ENCODE measurements at regions not wholly inside any gene's neighbourhood (a gene's known extent, or its start where the extent isn't known, plus 50 kb on each side); places are given as distances from the start of the nearest gene placed in this dataset.

DNA sequence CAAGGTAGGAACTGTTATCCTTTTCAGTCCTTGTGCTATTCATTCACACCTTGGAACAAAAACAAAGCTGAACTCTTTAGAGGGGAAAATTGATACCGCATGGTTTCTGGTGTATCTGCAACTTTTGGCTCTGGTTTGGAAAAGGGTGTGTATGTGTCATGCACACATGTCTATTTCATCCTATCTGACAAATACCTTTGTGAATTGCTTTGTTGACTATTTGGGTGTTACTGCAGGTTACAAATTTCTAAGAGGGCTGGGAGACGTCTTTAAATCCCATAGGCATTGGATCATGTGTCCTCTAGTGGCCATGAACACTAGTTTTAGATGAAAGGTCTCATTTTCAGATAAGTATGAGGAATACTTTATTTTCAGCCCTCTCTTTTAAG lies 59.9 kb upstream of the IFNG-AS1 start:
- Mint-ChIP-seq H3K4me1 (peaks cover 9% of the 10 kb centered on the region), H3K27ac (no peak overlapping the region), H3K9me3 (ENCODE audit: low read depth) (no peaks in the 10 kb centered on the region), H3K36me3 (ENCODE audit: low read depth) (no peaks in the 10 kb centered on the region), H3K27me3 (no peaks in the 10 kb centered on the region), H3K4me3 (no peak overlapping the region)
- DNase-seq (no peak), ATAC-seq (no peak)
- POLR2A ChIA-PET = no interaction called here
- CTCF ChIA-PET = no interaction called here
- intact Hi-C loops (cut with DNase I, micrococcal nuclease) = no loop called here

- no peak for DNase-seq
- Mint-ChIP-seq H3K9me3 (ENCODE audit: low read depth) (no peaks in the 10 kb centered on the region), H3K4me1 (peaks cover under 1% of the 10 kb centered on the region), H3K27ac (no peak overlapping the region), H3K27me3 (peaks cover 2% of the 10 kb centered on the region), H3K36me3 (ENCODE audit: low read depth) (no peaks in the 10 kb centered on the region), H3K4me3 (no peak overlapping the region)
- POLR2A ChIA-PET = no interaction called here
- no peak for ATAC-seq
- CTCF ChIA-PET = interaction anchor here (4.4 kb wide), 1 partner anchor 581 kb away, joined by 23 read pairs; no protein-coding TSS in a partner anchor
- intact Hi-C loops (cut with DNase I, micrococcal nuclease) = no loop called here
Observed at GRCh38 chr12:67937822-67938221, 51.4 kb upstream of the IFNG-AS1 start.

Data from activated CD4-positive, alpha-beta T cell treated with anti-CD3 and anti-CD28 coated beads for 36 hours (primary cell).